MCF 10A (cell line): ENCODE measurements at regions not wholly inside any gene's neighbourhood (a gene's known extent, or its start where the extent isn't known, plus 50 kb on each side); places are given as distances from the start of the nearest gene placed in this dataset.

Source experiments
- BruUV-seq: library from RNA; stranded (reverse); fragments of 400-500 nt; replicated peaks from 2 replicates; lab custom pipeline; 2021; lab: Mats Ljungman, UMichigan
- CTCF ChIA-PET: fragments of 300-600 bp; sonication (Branson Sonifier 250); formaldehyde crosslinking; extraction: SDS; loops from one replicate; lab custom pipeline; 2021; ENCODE audit warnings: antibody characterized with exemption, inconsistent platforms; lab: Yijun Ruan, JAX
- POLR2A ChIA-PET: fragments of 300-600, 350-650 bp; sonication (Branson Sonifier 250); formaldehyde crosslinking; extraction: SDS; loops from one replicate; lab custom pipeline; 2020; ENCODE audit warnings: antibody characterized with exemption, inconsistent platforms; lab: Yijun Ruan, JAX
- DNase-seq: peaks from one replicate; pipeline ENCODE4 v3.0.0-alpha.2; 2018; ENCODE audit not compliant: unreplicated experiment
- H3K27ac Mint-ChIP-seq: one replicate; pipeline ENCODE4 v1.8.0; 2022; ENCODE audit warnings: mild to moderate bottlenecking, low read depth, mixed read lengths; ENCODE audit not compliant: unreplicated experiment
- H3K27me3 Mint-ChIP-seq: one replicate; pipeline ENCODE4 v1.8.0; 2022; ENCODE audit warnings: mixed read lengths; ENCODE audit not compliant: insufficient read depth, unreplicated experiment
- H3K36me3 Mint-ChIP-seq: one replicate; pipeline ENCODE4 v1.8.0; 2022; ENCODE audit warnings: mild to moderate bottlenecking, moderate library complexity, mixed read lengths; ENCODE audit not compliant: insufficient read depth, unreplicated experiment
- H3K4me1 Mint-ChIP-seq: one replicate; pipeline ENCODE4 v1.8.0; 2022; ENCODE audit warnings: mixed read lengths; ENCODE audit not compliant: insufficient read depth, unreplicated experiment
- H3K4me3 Mint-ChIP-seq: one replicate; pipeline ENCODE4 v1.8.0; 2022; ENCODE audit warnings: mild to moderate bottlenecking, moderate library complexity, mixed read lengths; ENCODE audit not compliant: unreplicated experiment
- H3K9me3 Mint-ChIP-seq: one replicate; pipeline ENCODE4 v1.8.0; 2022; ENCODE audit warnings: mixed read lengths; ENCODE audit not compliant: unreplicated experiment
- CTCF ChIP-seq: fragments of 200-600 bp; IDR thresholded peaks from one replicate; pipeline ENCODE4 v1.8.0; 2022; ENCODE audit warnings: antibody characterized with exemption, mild to moderate bottlenecking; ENCODE audit not compliant: unreplicated experiment
- intact Hi-C: fragments of 100-400 bp; cut with micrococcal nuclease; formaldehyde crosslinking; loops from 2 replicates; pipeline ENCODE4 v1.14.1; 2022

- Mint-ChIP-seq H3K4me3 (no peak overlapping the region), H3K9me3 (no peaks in the 10 kb centered on the region), H3K27ac (no peak overlapping the region), H3K36me3 (no peaks in the 10 kb centered on the region), H3K27me3 (peaks cover 83% of the 10 kb centered on the region), H3K4me1 (no peaks in the 10 kb centered on the region)
- no TSS peak for BruUV-seq
- intact Hi-C loops = no loop called here
- CTCF ChIA-PET = no interaction called here
- POLR2A ChIA-PET = interaction anchor here (0.6 kb wide), 1 partner anchor 56 kb away, joined by 3 read pairs; no protein-coding TSS in a partner anchor
- no peak for DNase-seq
- no peak for TF ChIP-seq CTCF
Measured at GRCh38 chr6:98047164-98047563, 764.1 kb upstream of the MMS22L start.

- no TSS peak for BruUV-seq
- DNase-seq = no peak
- intact Hi-C loops = no loop called here
- Mint-ChIP-seq H3K9me3 (no peaks in the 10 kb centered on the region), H3K36me3 (no peaks in the 10 kb centered on the region), H3K4me1 (no peaks in the 10 kb centered on the region), H3K27ac (no peak overlapping the region), H3K4me3 (no peak overlapping the region), H3K27me3 (peaks cover 87% of the 10 kb centered on the region)
- ChIA-PET CTCF (no interaction called here), POLR2A (interaction anchor here (0.6 kb wide), 1 partner anchor 55 kb away, joined by 3 read pairs; no protein-coding TSS in a partner anchor)
- TF ChIP-seq CTCF = no peak
Measured at GRCh38 chr6:98047871-98048270, 764.9 kb upstream of the MMS22L start.

GRCh38 chr6:98054453-98054852 lies 771.4 kb upstream of the MMS22L start:
- CTCF ChIA-PET = interaction anchor here (0.7 to 1.0 kb wide), 2 partner anchors 8 to 10 kb away, joined by 3 read pairs; no protein-coding TSS in a partner anchor
- no TSS peak for BruUV-seq
- intact Hi-C loops = loop anchor here (1.0 to 5.0 kb wide), 2 partner anchors 791 to 1063 kb away; no protein-coding TSS in a partner anchor
- no peaks in the 10 kb centered on the region for H3K4me1 Mint-ChIP-seq
- H3K27me3 Mint-ChIP-seq = peaks cover 76% of the 10 kb centered on the region
- POLR2A ChIA-PET = no interaction called here
- H3K36me3 Mint-ChIP-seq = no peaks in the 10 kb centered on the region
- H3K9me3 Mint-ChIP-seq = no peaks in the 10 kb centered on the region
- no peak overlapping the region for H3K27ac Mint-ChIP-seq
- no peak overlapping the region for H3K4me3 Mint-ChIP-seq
- peak; percentile 11 for TF ChIP-seq CTCF
- DNase-seq = no peak

GRCh38 chr6:98056955-98057354 lies 773.9 kb upstream of the MMS22L start:
- no peak for DNase-seq
- Mint-ChIP-seq H3K9me3 (no peaks in the 10 kb centered on the region), H3K27me3 (peaks cover 58% of the 10 kb centered on the region), H3K36me3 (no peaks in the 10 kb centered on the region), H3K4me1 (no peaks in the 10 kb centered on the region), H3K4me3 (no peak overlapping the region), H3K27ac (no peak overlapping the region)
- ChIA-PET POLR2A (no interaction called here), CTCF (no interaction called here)
- intact Hi-C loops = no loop called here
- BruUV-seq = no TSS peak
- TF ChIP-seq CTCF = no peak
